ENCODE measurements at regions not wholly inside any gene's neighbourhood (a gene's known extent, or its start where the extent isn't known, plus 50 kb on each side); places are given as distances from the start of the nearest gene placed in this dataset.

GRCh38 chr16:85288341-85288868 lies 176.1 kb upstream of the CIBAR2 start:
- H3K4me3 ChIP-seq = no peak overlapping the region
- no peak overlapping the region for H3K9ac ChIP-seq
- H3K79me2 ChIP-seq (ENCODE audit: insufficient read depth) = peaks cover 78% of the 10 kb centered on the region
- in situ Hi-C loops (cut with MboI) = no loop called here
- H3F3A ChIP-seq (ENCODE audit: insufficient read depth) = peaks cover 26% of the 10 kb centered on the region
- no peak for TF ChIP-seq EZH2 (IDR thresholded peaks at IDR 0.05; ENCODE audit: insufficient read depth, poor library complexity, severe bottlenecking)
- TF ChIP-seq EZH2phosphoT487 (IDR thresholded peaks at IDR 0.05; ENCODE audit: insufficient read depth, low read depth) = no peak
- H2AFZ ChIP-seq = no peak overlapping the region
- H3K27me3 ChIP-seq (replicated peaks; ENCODE audit: insufficient read depth) = no peaks in the 10 kb centered on the region
- H4K20me1 ChIP-seq (ENCODE audit: insufficient read depth) = no peaks in the 10 kb centered on the region
- WGBS, 2 experiments (ENCODE audit: low coverage in 1 of 2, low lambda C conversion rate in 2 of 2, missing lambda C conversion rate in 2 of 2) = 94 to 100% methylated on average over 4 of the region's 4 CpGs
- no peaks in the 10 kb centered on the region for H3K36me3 ChIP-seq (ENCODE audit: low read depth)
- no peaks in the 10 kb centered on the region for H3K9me2 ChIP-seq (ENCODE audit: insufficient read depth)
- peaks cover 29% of the 10 kb centered on the region for H3K4me1 ChIP-seq (ENCODE audit: insufficient read depth)
- H3K4me2 ChIP-seq (ENCODE audit: unreplicated experiment) = no peak overlapping the region
- no peaks in the 10 kb centered on the region for H3K9me3 ChIP-seq (ENCODE audit: low read depth)
- H3K27ac ChIP-seq = no peak overlapping the region
- no peak for DNase-seq

DNA sequence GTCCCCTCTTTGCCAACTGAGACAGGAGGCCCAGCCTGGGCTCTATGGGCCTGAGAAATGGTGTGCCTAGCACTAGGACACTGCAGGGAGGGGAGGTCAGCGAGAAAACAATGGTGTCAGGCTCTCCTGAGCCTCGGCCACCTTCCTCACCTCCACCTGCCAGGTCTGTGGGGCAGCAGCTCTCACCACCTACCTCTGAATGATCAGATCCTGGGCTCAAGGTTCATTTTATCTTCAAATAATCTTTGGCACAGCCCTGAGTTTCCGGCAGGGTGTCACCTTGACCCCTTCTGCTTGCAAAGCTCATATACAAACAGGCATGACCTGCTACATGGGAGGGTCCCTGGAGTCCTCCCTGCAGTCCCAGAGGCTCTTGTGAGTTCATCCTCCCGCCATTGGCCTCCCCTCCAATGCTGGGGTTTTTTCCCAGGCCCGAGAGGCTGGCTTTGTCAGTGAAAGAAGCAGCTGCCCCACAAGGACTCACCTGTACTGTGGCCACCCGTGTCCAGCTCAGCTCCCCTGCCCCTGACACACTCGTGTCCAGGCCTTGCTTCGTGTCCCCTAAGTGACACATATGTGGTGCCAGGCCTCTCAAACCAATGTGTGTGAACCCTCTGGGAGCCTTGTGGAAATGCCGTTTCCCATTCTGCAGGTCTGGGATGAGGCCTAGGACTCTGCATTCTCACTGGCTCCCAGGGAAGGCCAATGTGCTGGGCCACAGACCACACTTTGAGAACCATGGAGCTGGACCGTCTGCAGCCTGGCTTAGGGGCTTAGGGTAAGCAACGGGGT lies 176.8 kb upstream of the CIBAR2 start:
- H3K4me1 ChIP-seq (ENCODE audit: insufficient read depth) = peaks cover 29% of the 10 kb centered on the region
- no peak overlapping the region for H3K4me2 ChIP-seq (ENCODE audit: unreplicated experiment)
- no peaks in the 10 kb centered on the region for H3K36me3 ChIP-seq (ENCODE audit: low read depth)
- in situ Hi-C loops (cut with MboI) = no loop called here
- H2AFZ ChIP-seq = no peak overlapping the region
- WGBS, 2 experiments (ENCODE audit: low coverage in 1 of 2, low lambda C conversion rate in 2 of 2, missing lambda C conversion rate in 2 of 2) = 98 to 99% methylated on average over 11 of the region's 11 CpGs
- DNase-seq = no peak
- peaks cover 26% of the 10 kb centered on the region for H3F3A ChIP-seq (ENCODE audit: insufficient read depth)
- H3K9me3 ChIP-seq (ENCODE audit: low read depth) = no peaks in the 10 kb centered on the region
- TF ChIP-seq EZH2 (IDR thresholded peaks at IDR 0.05; ENCODE audit: insufficient read depth, poor library complexity, severe bottlenecking) = no peak
- TF ChIP-seq EZH2phosphoT487 (IDR thresholded peaks at IDR 0.05; ENCODE audit: insufficient read depth, low read depth) = no peak
- H3K27me3 ChIP-seq (replicated peaks; ENCODE audit: insufficient read depth) = no peaks in the 10 kb centered on the region
- no peak overlapping the region for H3K9ac ChIP-seq
- H3K79me2 ChIP-seq (ENCODE audit: insufficient read depth) = peaks cover 78% of the 10 kb centered on the region
- no peak overlapping the region for H3K27ac ChIP-seq
- H3K4me3 ChIP-seq = no peak overlapping the region
- no peaks in the 10 kb centered on the region for H4K20me1 ChIP-seq (ENCODE audit: insufficient read depth)
- H3K9me2 ChIP-seq (ENCODE audit: insufficient read depth) = no peaks in the 10 kb centered on the region

GRCh38 chr16:85289760-85290625 lies 177.7 kb upstream of the CIBAR2 start:
- Histone ChIP-seq H3K9ac (no peak overlapping the region), H3K36me3 (ENCODE audit: low read depth) (no peaks in the 10 kb centered on the region), H3K4me3 (no peak overlapping the region), H3K27me3 (replicated peaks; ENCODE audit: insufficient read depth) (no peaks in the 10 kb centered on the region), H2AFZ (no peak overlapping the region), H3K9me2 (ENCODE audit: insufficient read depth) (no peaks in the 10 kb centered on the region), H3K79me2 (ENCODE audit: insufficient read depth) (peaks cover 77% of the 10 kb centered on the region), H3K4me1 (ENCODE audit: insufficient read depth) (peaks cover 29% of the 10 kb centered on the region), H3K27ac (no peak overlapping the region), H4K20me1 (ENCODE audit: insufficient read depth) (no peaks in the 10 kb centered on the region), H3F3A (ENCODE audit: insufficient read depth) (peaks cover 22% of the 10 kb centered on the region), H3K9me3 (ENCODE audit: low read depth) (no peaks in the 10 kb centered on the region), H3K4me2 (ENCODE audit: unreplicated experiment) (no peak overlapping the region)
- DNase-seq = no peak
- in situ Hi-C loops (cut with MboI) = no loop called here
- WGBS, 2 experiments (ENCODE audit: low coverage in 1 of 2, low lambda C conversion rate in 2 of 2, missing lambda C conversion rate in 2 of 2) = 95 to 96% methylated on average over 21 of the region's 21 CpGs
- TF ChIP-seq EZH2phosphoT487 (IDR thresholded peaks at IDR 0.05; ENCODE audit: insufficient read depth, low read depth) (no peak), EZH2 (IDR thresholded peaks at IDR 0.05; ENCODE audit: insufficient read depth, poor library complexity, severe bottlenecking) (no peak)

DNA sequence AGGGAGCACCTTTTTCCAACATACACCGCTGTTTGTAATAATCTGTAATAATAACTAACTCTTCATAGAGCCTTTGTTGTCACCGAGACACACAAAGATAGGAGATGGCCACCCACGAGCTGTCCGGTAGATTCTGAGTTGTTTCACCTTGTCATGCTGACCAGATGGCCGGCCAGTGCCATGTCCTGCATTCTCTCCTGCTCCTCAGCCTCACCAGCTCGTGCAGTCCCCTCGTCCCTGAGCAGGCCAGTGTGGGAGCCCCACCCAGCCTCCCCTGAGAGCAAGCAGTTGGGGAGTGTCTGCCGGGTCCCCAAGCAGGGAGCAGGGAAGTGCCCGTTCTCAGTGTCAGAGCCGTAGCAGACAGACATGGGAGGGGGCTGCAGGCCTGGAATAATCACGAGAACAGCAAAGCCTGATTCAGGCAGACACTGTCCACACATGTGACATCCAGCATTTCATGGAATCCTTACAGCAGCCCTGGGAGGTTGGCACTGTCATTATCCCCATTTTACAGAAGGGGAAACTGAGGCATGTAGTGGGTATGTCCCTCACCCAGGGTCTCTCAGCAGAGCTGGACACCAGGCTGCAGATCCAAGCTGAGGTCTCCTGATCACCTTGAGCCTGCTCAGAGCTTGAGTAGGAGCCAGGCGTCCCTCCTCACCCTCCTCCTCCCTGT lies 178.5 kb upstream of the CIBAR2 start:
- TF ChIP-seq EZH2 (IDR thresholded peaks at IDR 0.05; ENCODE audit: insufficient read depth, poor library complexity, severe bottlenecking) = no peak
- no peak for TF ChIP-seq EZH2phosphoT487 (IDR thresholded peaks at IDR 0.05; ENCODE audit: insufficient read depth, low read depth)
- Histone ChIP-seq H3K27me3 (replicated peaks; ENCODE audit: insufficient read depth) (no peaks in the 10 kb centered on the region), H4K20me1 (ENCODE audit: insufficient read depth) (no peaks in the 10 kb centered on the region), H3K79me2 (ENCODE audit: insufficient read depth) (peaks cover 79% of the 10 kb centered on the region), H3K9me2 (ENCODE audit: insufficient read depth) (no peaks in the 10 kb centered on the region), H2AFZ (no peak overlapping the region), H3K9ac (no peak overlapping the region), H3K4me1 (ENCODE audit: insufficient read depth) (peaks cover 21% of the 10 kb centered on the region), H3K4me3 (no peak overlapping the region), H3K4me2 (ENCODE audit: unreplicated experiment) (no peak overlapping the region), H3F3A (ENCODE audit: insufficient read depth) (peaks cover 20% of the 10 kb centered on the region), H3K36me3 (ENCODE audit: low read depth) (no peaks in the 10 kb centered on the region), H3K9me3 (ENCODE audit: low read depth) (no peaks in the 10 kb centered on the region), H3K27ac (no peak overlapping the region)
- DNase-seq = no peak
- WGBS, 2 experiments (ENCODE audit: low coverage in 1 of 2, low lambda C conversion rate in 2 of 2, missing lambda C conversion rate in 2 of 2) = 86 to 87% methylated on average over 12 of the region's 12 CpGs
- in situ Hi-C loops (cut with MboI) = no loop called here
